SKM-1 treated with dmso at 0.1 percent for 144 hours (cell line): ENCODE measurements at regions not wholly inside any gene's neighbourhood (a gene's known extent, or its start where the extent isn't known, plus 50 kb on each side); places are given as distances from the start of the nearest gene placed in this dataset.

Experiments
- DNase-seq: peaks from one replicate; lab custom pipeline; 2025; ENCODE audit not compliant: unreplicated experiment; lab: John Stamatoyannopoulos, UW

- DNase-seq: no peak
Measured at GRCh38 chr3:181764544-181764943, 52.8 kb downstream of the SOX2 start.

- no peak for DNase-seq
Measured at GRCh38 chr3:181770296-181770695, 58.6 kb downstream of the SOX2 start.

- no peak for DNase-seq
Measured at GRCh38 chr3:181771120-181771519, 59.4 kb downstream of the SOX2 start.

GRCh38 chr3:181772166-181772565 lies 60.4 kb downstream of the SOX2 start:
- DNase-seq: no peak

GRCh38 chr3:181773921-181774320 lies 62.2 kb downstream of the SOX2 start:
- DNase-seq: no peak

- DNase-seq: no peak
Measured at GRCh38 chr3:181782306-181782954, 70.7 kb downstream of the SOX2 start.

- DNase-seq: no peak
Measured at GRCh38 chr3:181790561-181790960, 78.8 kb downstream of the SOX2 start.

- no peak for DNase-seq
Measured at GRCh38 chr3:181791056-181791955, 79.6 kb downstream of the SOX2 start.

GRCh38 chr3:181793006-181793405 lies 81.3 kb downstream of the SOX2 start:
- DNase-seq: no peak

- no peak for DNase-seq
Measured at GRCh38 chr3:181794011-181794790, 82.5 kb downstream of the SOX2 start.

GRCh38 chr3:181796641-181797040 lies 84.9 kb downstream of the SOX2 start:
- no peak for DNase-seq

GRCh38 chr3:181797431-181797830 lies 85.7 kb downstream of the SOX2 start:
- DNase-seq: no peak

GRCh38 chr3:181805703-181806102 lies 94.0 kb downstream of the SOX2 start:
- no peak for DNase-seq

GRCh38 chr3:181808053-181808452 lies 96.3 kb downstream of the SOX2 start:
- no peak for DNase-seq

- no peak for DNase-seq
Measured at GRCh38 chr3:181823716-181824115, 112.0 kb downstream of the SOX2 start.

- DNase-seq: no peak
Measured at GRCh38 chr3:181824961-181825360, 113.2 kb downstream of the SOX2 start.

GRCh38 chr3:181839039-181839915 lies 127.6 kb downstream of the SOX2 start:
- no peak for DNase-seq

- DNase-seq: no peak
Measured at GRCh38 chr3:181839916-181840297, 128.2 kb downstream of the SOX2 start.

- no peak for DNase-seq
Measured at GRCh38 chr3:181844211-181844610, 132.5 kb downstream of the SOX2 start.

GRCh38 chr3:181847276-181847675 lies 135.6 kb downstream of the SOX2 start:
- DNase-seq: no peak

GRCh38 chr3:181851063-181851462 lies 139.3 kb downstream of the SOX2 start:
- DNase-seq: no peak
